Inflammatory macrophage (primary cell): ENCODE measurements at regions not wholly inside any gene's neighbourhood (a gene's known extent, or its start where the extent isn't known, plus 50 kb on each side); places are given as distances from the start of the nearest gene placed in this dataset.

Experiments
- DNase-seq, 2 donors: peaks; one replicate each; pipeline ENCODE4 v3.0.0-alpha.2; 2020 to 2022

GRCh38 chr6:67642582-67642981 lies 992.5 kb upstream of the ADGRB3 start:
- DNase-seq = no peak

GRCh38 chr6:67640484-67640883 lies 994.6 kb upstream of the ADGRB3 start:
- no peak for DNase-seq

- DNase-seq = no peak
Observed at GRCh38 chr6:67639161-67639560, 995.9 kb upstream of the ADGRB3 start.

GRCh38 chr6:67634199-67634598 lies 1000.9 kb upstream of the ADGRB3 start:
- no peak for DNase-seq

- no peak for DNase-seq
Observed at GRCh38 chr6:67633058-67633457, 1002.0 kb upstream of the ADGRB3 start.

- DNase-seq = no peak
Observed at GRCh38 chr6:67630146-67630545, 1004.9 kb upstream of the ADGRB3 start.

GRCh38 chr6:67629258-67629657 lies 1005.8 kb upstream of the ADGRB3 start:
- no peak for DNase-seq

GRCh38 chr6:67615796-67616195 lies 1019.3 kb upstream of the ADGRB3 start:
- DNase-seq = no peak

- no peak for DNase-seq
Observed at GRCh38 chr6:67608099-67608749, 1026.9 kb upstream of the ADGRB3 start.

- no peak for DNase-seq
Observed at GRCh38 chr6:67606906-67607828, 1027.9 kb upstream of the ADGRB3 start.

GRCh38 chr6:67594366-67594765 lies 1040.7 kb upstream of the ADGRB3 start:
- DNase-seq = no peak

GRCh38 chr6:67593247-67593646 lies 1041.8 kb upstream of the ADGRB3 start:
- DNase-seq = no peak

- no peak for DNase-seq
Observed at GRCh38 chr6:67591910-67592309, 1043.2 kb upstream of the ADGRB3 start.

GRCh38 chr6:67567842-67568241 lies 1067.2 kb upstream of the ADGRB3 start:
- no peak for DNase-seq

- no peak for DNase-seq
Observed at GRCh38 chr6:67563671-67564070, 1071.4 kb upstream of the ADGRB3 start.

- no peak for DNase-seq
Observed at GRCh38 chr6:67560068-67560467, 1075.0 kb upstream of the ADGRB3 start.

GRCh38 chr6:67558985-67559384 lies 1076.1 kb upstream of the ADGRB3 start:
- DNase-seq = no peak

- no peak for DNase-seq
Observed at GRCh38 chr6:67544851-67545452, 1090.1 kb upstream of the ADGRB3 start.

GRCh38 chr6:67541586-67541985 lies 1093.5 kb upstream of the ADGRB3 start:
- no peak for DNase-seq

- no peak for DNase-seq
Observed at GRCh38 chr6:67538032-67538431, 1097.0 kb upstream of the ADGRB3 start.

GRCh38 chr6:67535946-67536345 lies 1099.1 kb upstream of the ADGRB3 start:
- DNase-seq = no peak

GRCh38 chr6:67506352-67506751 lies 1128.7 kb upstream of the ADGRB3 start:
- no peak for DNase-seq

GRCh38 chr6:67501755-67502154 lies 1133.3 kb upstream of the ADGRB3 start:
- DNase-seq = no peak

- no peak for DNase-seq
Observed at GRCh38 chr6:67497749-67498148, 1137.3 kb upstream of the ADGRB3 start.
